ENCODE measurements at regions not wholly inside any gene's neighbourhood (a gene's known extent, or its start where the extent isn't known, plus 50 kb on each side); places are given as distances from the start of the nearest gene placed in this dataset.

- H3K4me3 ChIP-seq (ENCODE audit: low read length) = no peak overlapping the region
- H3K9ac ChIP-seq (ENCODE audit: low read length) = no peak overlapping the region
- H3K36me3 ChIP-seq (ENCODE audit: control insufficient read depth, low read depth, low read length) = no peaks in the 10 kb centered on the region
- H3K27me3 ChIP-seq (ENCODE audit: control insufficient read depth, insufficient read depth, low read length) = no peaks in the 10 kb centered on the region
- H3K4me1 ChIP-seq (ENCODE audit: control insufficient read depth, low read depth, low read length) = peaks cover 11% of the 10 kb centered on the region
- H3K27ac ChIP-seq (ENCODE audit: low read length) = no peak overlapping the region
- no peaks in the 10 kb centered on the region for H3K9me3 ChIP-seq (ENCODE audit: control insufficient read depth, low read depth, low read length)
These were observed 423.4 kb downstream of the PDHA2 start for GRCh38 chr4:96263291-96263690.

DNA sequence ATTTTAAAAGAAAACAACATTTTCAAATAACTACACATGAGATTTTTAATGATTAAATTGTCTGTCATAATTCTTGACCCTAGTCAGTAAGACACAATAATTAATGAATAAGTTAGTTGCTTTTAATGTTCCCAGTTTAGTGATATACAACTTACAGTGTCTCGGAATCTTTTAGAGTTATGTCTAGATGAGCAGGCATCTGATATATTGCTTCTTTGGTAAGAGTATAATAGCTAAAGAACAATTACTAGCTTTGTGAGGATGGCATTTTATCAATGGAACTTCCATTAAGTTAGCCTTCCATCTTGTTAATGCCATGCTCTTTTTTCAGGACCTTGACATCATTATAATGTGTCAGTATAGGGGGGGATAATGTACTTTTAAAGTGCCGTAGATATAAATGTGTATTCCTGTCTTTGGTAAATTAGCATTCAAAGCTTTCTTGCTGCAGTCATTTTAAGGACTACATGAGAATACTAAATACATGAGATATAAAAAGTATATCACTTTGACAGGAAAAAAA is 425.1 kb downstream of the PDHA2 start:
- no peaks in the 10 kb centered on the region for H3K27me3 ChIP-seq (ENCODE audit: control insufficient read depth, insufficient read depth, low read length)
- H3K4me3 ChIP-seq (ENCODE audit: low read length) = no peak overlapping the region
- no peak overlapping the region for H3K9ac ChIP-seq (ENCODE audit: low read length)
- no peaks in the 10 kb centered on the region for H3K36me3 ChIP-seq (ENCODE audit: control insufficient read depth, low read depth, low read length)
- no peak overlapping the region for H3K27ac ChIP-seq (ENCODE audit: low read length)
- H3K9me3 ChIP-seq (ENCODE audit: control insufficient read depth, low read depth, low read length) = no peaks in the 10 kb centered on the region
- H3K4me1 ChIP-seq (ENCODE audit: control insufficient read depth, low read depth, low read length) = peaks cover 9% of the 10 kb centered on the region

DNA sequence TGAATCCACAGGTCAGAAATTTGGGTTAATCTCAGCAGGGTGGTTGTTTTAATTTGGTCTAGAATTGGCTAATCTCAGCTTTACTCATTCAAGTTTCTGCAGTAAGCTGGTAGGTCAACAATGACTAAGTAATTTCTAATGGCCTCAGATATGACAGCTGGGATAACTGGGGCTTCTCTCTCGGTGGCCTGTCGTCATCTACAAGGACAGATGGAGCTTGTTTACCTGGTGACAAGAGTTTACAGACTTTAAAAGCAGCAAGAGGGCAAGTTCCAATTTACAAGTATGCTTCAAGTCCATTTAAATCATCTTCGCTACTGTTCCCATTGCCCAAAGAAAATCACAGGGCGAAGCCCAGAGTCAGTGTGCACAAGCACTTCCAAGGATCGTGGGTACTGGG is 453.9 kb downstream of the PDHA2 start:
- Histone ChIP-seq H3K36me3 (ENCODE audit: control insufficient read depth, low read depth, low read length) (no peaks in the 10 kb centered on the region), H3K9ac (ENCODE audit: low read length) (no peak overlapping the region), H3K27ac (ENCODE audit: low read length) (no peak overlapping the region), H3K4me3 (ENCODE audit: low read length) (no peak overlapping the region), H3K9me3 (ENCODE audit: control insufficient read depth, low read depth, low read length) (no peaks in the 10 kb centered on the region), H3K4me1 (ENCODE audit: control insufficient read depth, low read depth, low read length) (peaks cover 7% of the 10 kb centered on the region), H3K27me3 (ENCODE audit: control insufficient read depth, insufficient read depth, low read length) (no peaks in the 10 kb centered on the region)

DNA sequence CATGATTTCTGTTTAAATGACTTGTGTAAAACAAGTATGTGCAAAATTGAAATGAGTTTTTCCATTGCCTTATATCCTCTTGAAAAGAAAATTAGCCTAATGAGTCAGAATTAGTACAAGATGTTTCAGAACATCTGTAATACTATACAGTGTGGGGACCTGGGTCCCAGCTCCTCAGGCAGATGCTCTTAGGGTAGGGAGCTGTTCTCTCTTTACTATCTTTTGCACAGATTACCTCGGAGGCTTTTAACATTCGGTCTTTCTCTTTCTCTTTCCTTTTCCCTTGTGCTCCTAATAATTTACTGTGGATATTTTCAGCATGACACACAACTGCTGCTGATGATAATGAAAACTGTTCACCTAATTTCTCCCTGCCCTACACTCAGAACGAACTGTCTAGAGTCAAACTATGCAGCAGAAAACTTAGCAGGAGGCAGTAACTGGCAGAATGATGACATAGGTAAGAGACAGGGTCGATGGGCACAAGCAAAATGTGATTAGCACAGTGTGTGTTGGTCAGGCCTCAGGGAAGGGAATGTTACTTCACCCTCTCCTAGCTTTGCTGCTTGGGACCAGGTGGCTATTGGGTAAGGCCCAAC is 455.3 kb downstream of the PDHA2 start:
- Histone ChIP-seq H3K27ac (ENCODE audit: low read length) (no peak overlapping the region), H3K27me3 (ENCODE audit: control insufficient read depth, insufficient read depth, low read length) (no peaks in the 10 kb centered on the region), H3K9me3 (ENCODE audit: control insufficient read depth, low read depth, low read length) (no peaks in the 10 kb centered on the region), H3K9ac (ENCODE audit: low read length) (no peak overlapping the region), H3K4me1 (ENCODE audit: control insufficient read depth, low read depth, low read length) (peaks cover 7% of the 10 kb centered on the region), H3K4me3 (ENCODE audit: low read length) (no peak overlapping the region), H3K36me3 (ENCODE audit: control insufficient read depth, low read depth, low read length) (no peaks in the 10 kb centered on the region)

DNA sequence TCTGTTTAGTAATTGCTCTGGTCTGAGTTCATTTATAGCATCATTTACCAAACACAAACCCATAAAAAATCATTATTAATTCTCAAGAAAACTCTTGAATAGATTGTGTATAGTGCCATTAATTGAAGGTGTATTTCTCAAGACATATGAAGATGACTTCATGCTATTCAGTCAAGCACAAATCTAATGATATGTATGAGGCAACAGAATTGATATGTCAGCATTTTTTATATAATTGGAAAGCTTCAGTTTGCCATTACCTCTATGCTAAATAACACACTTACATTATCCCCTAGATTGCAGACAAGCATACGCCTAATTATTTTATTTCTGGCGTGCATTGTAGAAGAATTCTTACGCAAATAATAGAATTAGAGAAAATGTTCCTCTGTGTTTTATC is 461.8 kb downstream of the PDHA2 start:
- Histone ChIP-seq H3K36me3 (ENCODE audit: control insufficient read depth, low read depth, low read length) (no peaks in the 10 kb centered on the region), H3K9ac (ENCODE audit: low read length) (no peak overlapping the region)

DNA sequence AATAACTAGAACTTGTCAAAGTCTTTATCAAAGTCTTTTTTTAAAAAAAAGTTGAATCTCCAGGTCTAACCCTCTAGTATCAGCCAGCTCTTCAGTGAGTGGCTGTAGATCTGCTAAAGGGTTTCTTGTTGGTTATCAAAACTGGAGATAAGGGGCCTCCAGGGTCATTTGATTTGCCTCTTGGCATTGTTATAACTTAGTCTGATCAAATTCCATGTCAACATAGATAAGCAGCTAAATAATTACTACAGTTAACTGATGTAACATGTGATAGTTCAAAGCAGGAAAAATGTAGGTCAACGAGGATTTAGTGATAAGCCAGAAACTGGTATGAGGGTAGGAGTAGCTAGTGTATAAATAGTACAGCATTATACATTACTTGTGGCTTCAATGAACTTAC is 465.1 kb downstream of the PDHA2 start:
- Histone ChIP-seq H3K27me3 (ENCODE audit: control insufficient read depth, insufficient read depth, low read length) (no peaks in the 10 kb centered on the region), H3K27ac (ENCODE audit: low read length) (no peak overlapping the region), H3K4me1 (ENCODE audit: control insufficient read depth, low read depth, low read length) (no peaks in the 10 kb centered on the region), H3K4me3 (ENCODE audit: low read length) (no peak overlapping the region), H3K36me3 (ENCODE audit: control insufficient read depth, low read depth, low read length) (no peaks in the 10 kb centered on the region), H3K9ac (ENCODE audit: low read length) (no peak overlapping the region), H3K9me3 (ENCODE audit: control insufficient read depth, low read depth, low read length) (peaks cover 2% of the 10 kb centered on the region)

More for the DNA sequence above, 461.8 kb downstream of the PDHA2 start:
- Histone ChIP-seq H3K9me3 (ENCODE audit: control insufficient read depth, low read depth, low read length) (no peaks in the 10 kb centered on the region), H3K27ac (ENCODE audit: low read length) (no peak overlapping the region), H3K27me3 (ENCODE audit: control insufficient read depth, insufficient read depth, low read length) (no peaks in the 10 kb centered on the region), H3K4me3 (ENCODE audit: low read length) (no peak overlapping the region), H3K4me1 (ENCODE audit: control insufficient read depth, low read depth, low read length) (no peaks in the 10 kb centered on the region)

DNA sequence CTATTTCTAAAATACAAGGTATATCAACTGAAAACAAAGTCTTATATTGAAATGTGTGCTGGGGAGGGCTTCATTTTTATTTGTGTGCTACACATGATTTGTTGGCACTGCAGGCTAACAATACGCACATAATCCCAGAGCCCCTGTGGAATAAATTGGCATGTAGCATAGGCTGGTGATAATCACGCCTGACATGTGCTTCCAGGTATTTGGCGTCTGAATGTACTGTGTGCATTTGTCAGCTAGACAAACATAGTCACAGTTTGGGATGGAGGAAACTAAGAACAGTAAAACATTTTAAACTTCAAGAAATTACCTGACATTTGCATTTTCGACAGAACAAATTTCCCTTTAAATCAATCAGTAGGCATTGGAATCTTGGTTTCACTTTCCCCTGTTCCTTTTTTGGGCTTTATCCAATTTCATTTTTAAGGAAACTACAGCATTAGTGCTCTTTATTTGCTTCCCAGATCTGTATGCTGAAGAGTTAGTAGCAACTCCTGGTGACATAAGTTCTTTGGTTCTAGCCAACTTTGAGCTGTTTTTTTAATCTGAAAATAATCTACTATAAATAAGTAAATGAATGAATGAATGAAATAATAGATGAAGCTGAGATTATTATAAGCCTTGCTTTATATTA is 472.3 kb downstream of the PDHA2 start:
- Histone ChIP-seq H3K9ac (ENCODE audit: low read length) (no peak overlapping the region), H3K4me1 (ENCODE audit: control insufficient read depth, low read depth, low read length) (no peaks in the 10 kb centered on the region), H3K4me3 (ENCODE audit: low read length) (no peak overlapping the region), H3K27ac (ENCODE audit: low read length) (no peak overlapping the region), H3K36me3 (ENCODE audit: control insufficient read depth, low read depth, low read length) (no peaks in the 10 kb centered on the region), H3K27me3 (ENCODE audit: control insufficient read depth, insufficient read depth, low read length) (no peaks in the 10 kb centered on the region), H3K9me3 (ENCODE audit: control insufficient read depth, low read depth, low read length) (peaks cover 2% of the 10 kb centered on the region)

- H3K36me3 ChIP-seq (ENCODE audit: control insufficient read depth, low read depth, low read length) = no peaks in the 10 kb centered on the region
- H3K4me3 ChIP-seq (ENCODE audit: low read length) = no peak overlapping the region
- no peak overlapping the region for H3K9ac ChIP-seq (ENCODE audit: low read length)
- H3K4me1 ChIP-seq (ENCODE audit: control insufficient read depth, low read depth, low read length) = no peaks in the 10 kb centered on the region
- no peaks in the 10 kb centered on the region for H3K9me3 ChIP-seq (ENCODE audit: control insufficient read depth, low read depth, low read length)
- H3K27ac ChIP-seq (ENCODE audit: low read length) = no peak overlapping the region
- H3K27me3 ChIP-seq (ENCODE audit: control insufficient read depth, insufficient read depth, low read length) = no peaks in the 10 kb centered on the region
These were observed 475.9 kb downstream of the PDHA2 start for GRCh38 chr4:96315815-96316214.

- no peak overlapping the region for H3K9ac ChIP-seq (ENCODE audit: low read length)
These were observed 476.9 kb downstream of the PDHA2 start for GRCh38 chr4:96316776-96317175.

DNA sequence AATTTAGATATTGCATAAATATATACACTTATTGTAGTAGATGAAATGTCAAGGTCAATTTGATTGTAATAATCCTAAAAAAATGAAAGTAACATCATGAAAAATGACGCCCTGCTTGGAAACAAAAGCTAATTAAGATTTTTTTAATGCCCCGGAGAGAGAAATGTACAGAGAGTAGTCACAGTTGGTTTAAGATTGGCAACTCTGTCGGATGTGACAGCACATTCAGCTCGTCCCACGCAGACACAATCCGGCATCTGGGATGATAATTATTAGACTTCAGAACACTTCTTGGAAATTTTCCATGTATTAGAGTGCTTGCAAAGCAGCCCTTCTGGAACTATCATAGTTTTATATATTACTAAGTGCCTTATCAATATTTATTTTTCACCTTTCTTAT is 478.0 kb downstream of the PDHA2 start:
- H3K9ac ChIP-seq (ENCODE audit: low read length) = no peak overlapping the region
- no peaks in the 10 kb centered on the region for H3K9me3 ChIP-seq (ENCODE audit: control insufficient read depth, low read depth, low read length)
- no peaks in the 10 kb centered on the region for H3K27me3 ChIP-seq (ENCODE audit: control insufficient read depth, insufficient read depth, low read length)
- no peak overlapping the region for H3K27ac ChIP-seq (ENCODE audit: low read length)
- H3K36me3 ChIP-seq (ENCODE audit: control insufficient read depth, low read depth, low read length) = no peaks in the 10 kb centered on the region
- H3K4me1 ChIP-seq (ENCODE audit: control insufficient read depth, low read depth, low read length) = no peaks in the 10 kb centered on the region
- H3K4me3 ChIP-seq (ENCODE audit: low read length) = no peak overlapping the region

More at GRCh38 chr4:96316776-96317175, 476.9 kb downstream of the PDHA2 start:
- H3K4me1 ChIP-seq (ENCODE audit: control insufficient read depth, low read depth, low read length) = no peaks in the 10 kb centered on the region
- no peaks in the 10 kb centered on the region for H3K27me3 ChIP-seq (ENCODE audit: control insufficient read depth, insufficient read depth, low read length)
- no peaks in the 10 kb centered on the region for H3K9me3 ChIP-seq (ENCODE audit: control insufficient read depth, low read depth, low read length)
- no peak overlapping the region for H3K27ac ChIP-seq (ENCODE audit: low read length)
- no peaks in the 10 kb centered on the region for H3K36me3 ChIP-seq (ENCODE audit: control insufficient read depth, low read depth, low read length)
- H3K4me3 ChIP-seq (ENCODE audit: low read length) = no peak overlapping the region

DNA sequence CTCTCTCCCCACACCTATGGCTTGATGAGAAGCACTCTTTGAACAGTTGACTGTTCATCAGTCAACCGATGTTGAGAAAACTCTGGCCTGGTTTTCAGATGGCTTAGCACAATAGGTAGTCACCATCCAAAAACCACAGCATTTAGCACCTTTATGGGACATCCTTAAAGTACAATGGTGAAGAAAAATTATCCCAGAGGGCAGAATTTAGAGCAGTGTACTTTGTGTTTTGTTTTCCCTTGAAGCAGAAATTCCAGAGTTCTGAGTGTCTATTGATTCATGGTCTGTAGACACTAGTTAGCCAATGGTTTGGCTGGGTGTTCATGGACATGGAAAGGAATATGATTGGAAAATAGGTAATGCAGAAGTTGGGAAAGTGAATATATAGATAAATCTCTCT is 487.0 kb downstream of the PDHA2 start:
- no peaks in the 10 kb centered on the region for H3K36me3 ChIP-seq (ENCODE audit: control insufficient read depth, low read depth, low read length)
- H3K4me3 ChIP-seq (ENCODE audit: low read length) = no peak overlapping the region
- H3K9ac ChIP-seq (ENCODE audit: low read length) = no peak overlapping the region
- no peaks in the 10 kb centered on the region for H3K27me3 ChIP-seq (ENCODE audit: control insufficient read depth, insufficient read depth, low read length)
- no peak overlapping the region for H3K27ac ChIP-seq (ENCODE audit: low read length)
- H3K4me1 ChIP-seq (ENCODE audit: control insufficient read depth, low read depth, low read length) = no peaks in the 10 kb centered on the region
- H3K9me3 ChIP-seq (ENCODE audit: control insufficient read depth, low read depth, low read length) = no peaks in the 10 kb centered on the region

DNA sequence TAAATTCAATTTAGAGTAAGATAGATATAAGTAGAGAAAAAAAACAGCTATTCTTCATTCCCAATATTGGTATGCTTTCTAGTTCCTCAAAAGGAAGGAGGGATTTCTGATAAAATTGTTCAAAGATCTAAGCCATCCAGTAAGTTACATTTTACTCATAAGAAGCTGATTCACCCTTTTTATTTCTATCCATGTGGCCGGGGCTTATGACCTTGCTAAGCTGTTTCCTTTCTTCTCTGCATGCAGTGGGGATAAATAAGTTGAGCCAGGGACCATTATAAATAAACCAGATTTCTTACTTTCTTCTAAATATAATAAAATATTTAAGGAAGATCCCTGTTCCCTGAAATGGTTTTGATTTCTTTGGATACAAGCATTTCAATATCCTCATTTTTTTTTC is 502.3 kb downstream of the PDHA2 start:
- H3K9me3 ChIP-seq (ENCODE audit: control insufficient read depth, low read depth, low read length) = no peaks in the 10 kb centered on the region
- no peaks in the 10 kb centered on the region for H3K36me3 ChIP-seq (ENCODE audit: control insufficient read depth, low read depth, low read length)
- H3K4me1 ChIP-seq (ENCODE audit: control insufficient read depth, low read depth, low read length) = peaks cover 24% of the 10 kb centered on the region
- H3K9ac ChIP-seq (ENCODE audit: low read length) = no peak overlapping the region
- no peaks in the 10 kb centered on the region for H3K27me3 ChIP-seq (ENCODE audit: control insufficient read depth, insufficient read depth, low read length)
- H3K4me3 ChIP-seq (ENCODE audit: low read length) = no peak overlapping the region
- H3K27ac ChIP-seq (ENCODE audit: low read length) = no peak overlapping the region

Measured in iPS-18a (cell line).